ENCODE measurements at regions not wholly inside any gene's neighbourhood (a gene's known extent, or its start where the extent isn't known, plus 50 kb on each side); places are given as distances from the start of the nearest gene placed in this dataset.

DNA sequence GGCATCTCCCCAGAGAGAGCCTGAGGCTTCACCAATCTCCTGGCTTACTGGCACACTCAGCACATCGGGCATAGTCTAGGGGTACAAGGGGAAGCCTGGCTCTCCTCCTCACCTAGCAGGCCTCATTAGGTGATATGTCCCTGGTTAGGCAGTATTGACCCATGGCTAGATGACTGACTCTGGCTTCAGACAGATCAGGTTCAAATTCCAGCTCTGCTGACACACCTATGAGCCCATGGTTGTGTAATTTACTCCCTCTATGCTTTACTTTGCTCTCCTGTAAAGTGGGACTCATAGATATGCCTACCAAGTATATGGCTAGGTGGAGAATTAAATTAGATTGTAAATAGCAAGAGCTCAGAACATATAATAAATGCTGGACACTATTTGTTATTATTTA, 157.3 kb upstream of the IRX3 start:
- Histone ChIP-seq H3K4me1 (ENCODE audit: control insufficient read depth, insufficient read depth, low read length) (0 out of 2 replicates have a peak, but pooled peaks cover 2% of the 10 kb centered on the region), H3K36me3 (ENCODE audit: control insufficient read depth in 2 of 2, insufficient read depth in 1 of 2, low read length in 2 of 2) (no peaks in the 10 kb centered on the region), H3K4me3 (ENCODE audit: low read depth, low read length) (no peak overlapping the region), H3K27ac (ENCODE audit: extremely low read depth, low read depth, low read length) (no peak overlapping the region), H3K9me3 (ENCODE audit: control insufficient read depth, insufficient read depth, low read depth, low read length) (no peaks in the 10 kb centered on the region; the same call in 1 of the 2 replicates)
- CTCF ChIA-PET: interaction anchor here (0.6 kb wide), 1 partner anchor 553 kb away, joined by 3 read pairs; no protein-coding TSS in a partner anchor
- POLR2A ChIA-PET: no interaction called here
- TF ChIP-seq ZNF629 (tag by site-specific recombination; IDR thresholded peaks at IDR 0.05) (no peak), ZNF16 (tag by site-specific recombination; IDR thresholded peaks at IDR 0.05; ENCODE audit: low read depth) (no peak), ZNF600 (tag by site-specific recombination; IDR thresholded peaks at IDR 0.05) (no peak), ZNF664 (tag by site-specific recombination; IDR thresholded peaks at IDR 0.05) (no peak), KLF8 (tag by site-specific recombination; IDR thresholded peaks at IDR 0.05) (no peak), ZNF2 (tag by site-specific recombination; IDR thresholded peaks at IDR 0.05) (no peak), ZNF660 (tag by site-specific recombination; IDR thresholded peaks at IDR 0.05) (no peak)
- TF ChIP-seq, protein P1, sequence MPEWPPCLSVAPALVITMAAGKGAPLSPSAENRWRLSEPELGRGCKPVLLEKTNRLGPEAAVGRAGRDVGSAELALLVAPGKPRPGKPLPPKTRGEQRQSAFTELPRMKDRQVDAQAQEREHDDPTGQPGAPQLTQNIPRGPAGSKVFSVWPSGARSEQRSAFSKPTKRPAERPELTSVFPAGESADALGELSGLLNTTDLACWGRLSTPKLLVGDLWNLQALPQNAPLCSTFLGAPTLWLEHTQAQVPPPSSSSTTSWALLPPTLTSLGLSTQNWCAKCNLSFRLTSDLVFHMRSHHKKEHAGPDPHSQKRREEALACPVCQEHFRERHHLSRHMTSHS (tag by site-specific recombination; IDR thresholded peaks at IDR 0.05): no peak

- POLR2A ChIA-PET: no interaction called here
- Histone ChIP-seq H3K9me3 (ENCODE audit: control insufficient read depth, insufficient read depth, low read depth, low read length) (no peaks in the 10 kb centered on the region; the same call in 1 of the 2 replicates), H3K4me1 (ENCODE audit: control insufficient read depth, insufficient read depth, low read length) (0 out of 2 replicates have a peak, but pooled peaks cover 2% of the 10 kb centered on the region), H3K27ac (ENCODE audit: extremely low read depth, low read depth, low read length) (no peak overlapping the region), H3K4me3 (ENCODE audit: low read depth, low read length) (no peak overlapping the region), H3K36me3 (ENCODE audit: control insufficient read depth in 2 of 2, insufficient read depth in 1 of 2, low read length in 2 of 2) (no peaks in the 10 kb centered on the region)
- CTCF ChIA-PET: interaction anchor here (0.6 kb wide), 1 partner anchor 552 kb away, joined by 3 read pairs; no protein-coding TSS in a partner anchor
- TF ChIP-seq, protein P2, sequence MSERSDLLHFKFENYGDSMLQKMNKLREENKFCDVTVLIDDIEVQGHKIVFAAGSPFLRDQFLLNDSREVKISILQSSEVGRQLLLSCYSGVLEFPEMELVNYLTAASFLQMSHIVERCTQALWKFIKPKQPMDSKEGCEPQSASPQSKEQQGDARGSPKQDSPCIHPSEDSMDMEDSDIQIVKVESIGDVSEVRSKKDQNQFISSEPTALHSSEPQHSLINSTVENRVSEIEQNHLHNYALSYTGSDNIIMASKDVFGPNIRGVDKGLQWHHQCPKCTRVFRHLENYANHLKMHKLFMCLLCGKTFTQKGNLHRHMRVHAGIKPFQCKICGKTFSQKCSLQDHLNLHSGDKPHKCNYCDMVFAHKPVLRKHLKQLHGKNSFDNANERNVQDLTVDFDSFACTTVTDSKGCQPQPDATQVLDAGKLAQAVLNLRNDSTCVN (tag by site-specific recombination; optimal IDR thresholded peaks at IDR 0.05): no peak
- TF ChIP-seq GLI2 (tag by site-specific recombination; IDR thresholded peaks at IDR 0.05; ENCODE audit: borderline replicate concordance, low read depth): no peak
- no peak for TF ChIP-seq ZNF548 (tag by site-specific recombination; IDR thresholded peaks at IDR 0.05)
- no peak for TF ChIP-seq ZNF777 (tag by site-specific recombination; IDR thresholded peaks at IDR 0.05; ENCODE audit: borderline replicate concordance)
- no peak for TF ChIP-seq GLIS1 (tag by site-specific recombination; IDR thresholded peaks at IDR 0.05)
- TF ChIP-seq ZBTB49 (tag by site-specific recombination; IDR thresholded peaks at IDR 0.05; ENCODE audit: low read depth): no peak
- TF ChIP-seq, protein P3, sequence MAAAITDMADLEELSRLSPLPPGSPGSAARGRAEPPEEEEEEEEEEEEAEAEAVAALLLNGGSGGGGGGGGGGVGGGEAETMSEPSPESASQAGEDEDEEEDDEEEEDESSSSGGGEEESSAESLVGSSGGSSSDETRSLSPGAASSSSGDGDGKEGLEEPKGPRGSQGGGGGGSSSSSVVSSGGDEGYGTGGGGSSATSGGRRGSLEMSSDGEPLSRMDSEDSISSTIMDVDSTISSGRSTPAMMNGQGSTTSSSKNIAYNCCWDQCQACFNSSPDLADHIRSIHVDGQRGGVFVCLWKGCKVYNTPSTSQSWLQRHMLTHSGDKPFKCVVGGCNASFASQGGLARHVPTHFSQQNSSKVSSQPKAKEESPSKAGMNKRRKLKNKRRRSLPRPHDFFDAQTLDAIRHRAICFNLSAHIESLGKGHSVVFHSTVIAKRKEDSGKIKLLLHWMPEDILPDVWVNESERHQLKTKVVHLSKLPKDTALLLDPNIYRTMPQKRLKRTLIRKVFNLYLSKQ (tag by site-specific recombination; IDR thresholded peaks at IDR 0.05; ENCODE audit: borderline replicate concordance): no peak
- no peak for TF ChIP-seq TSHZ1 (tag by site-specific recombination; IDR thresholded peaks at IDR 0.05; ENCODE audit: borderline replicate concordance)
- TF ChIP-seq, protein P4, sequence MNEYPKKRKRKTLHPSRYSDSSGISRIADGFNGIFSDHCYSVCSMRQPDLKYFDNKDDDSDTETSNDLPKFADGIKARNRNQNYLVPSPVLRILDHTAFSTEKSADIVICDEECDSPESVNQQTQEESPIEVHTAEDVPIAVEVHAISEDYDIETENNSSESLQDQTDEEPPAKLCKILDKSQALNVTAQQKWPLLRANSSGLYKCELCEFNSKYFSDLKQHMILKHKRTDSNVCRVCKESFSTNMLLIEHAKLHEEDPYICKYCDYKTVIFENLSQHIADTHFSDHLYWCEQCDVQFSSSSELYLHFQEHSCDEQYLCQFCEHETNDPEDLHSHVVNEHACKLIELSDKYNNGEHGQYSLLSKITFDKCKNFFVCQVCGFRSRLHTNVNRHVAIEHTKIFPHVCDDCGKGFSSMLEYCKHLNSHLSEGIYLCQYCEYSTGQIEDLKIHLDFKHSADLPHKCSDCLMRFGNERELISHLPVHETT (tag by site-specific recombination; IDR thresholded peaks at IDR 0.05): no peak
- TF ChIP-seq TCF7L2 (IDR thresholded peaks at IDR 0.05; ENCODE audit: borderline replicate concordance, low read depth, low read length): no peak
- no peak for TF ChIP-seq ZNF184 (tag by site-specific recombination; IDR thresholded peaks at IDR 0.05)
- TF ChIP-seq KLF9 (tag by site-specific recombination; IDR thresholded peaks at IDR 0.05; ENCODE audit: low read depth): no peak
- no peak for TF ChIP-seq GLIS2 (tag by site-specific recombination; IDR thresholded peaks at IDR 0.05)
- no peak for TF ChIP-seq ATF2 (tag by site-specific recombination; IDR thresholded peaks at IDR 0.05; ENCODE audit: low read depth)
- no peak for TF ChIP-seq ZNF585B (tag by site-specific recombination; IDR thresholded peaks at IDR 0.05)
These were observed 156.8 kb upstream of the IRX3 start for GRCh38 chr16:54443352-54443751.
